ENCODE measurements at regions not wholly inside any gene's neighbourhood (a gene's known extent, or its start where the extent isn't known, plus 50 kb on each side); places are given as distances from the start of the nearest gene placed in this dataset.
"Not testable (repeated sequence)": the region's sequence is repeated elsewhere in the genome, so short reads cannot be mapped to it uniquely, and the experiment has no call there.

- DNase-seq: no peak
- no peak overlapping the region for H3K4me3 ChIP-seq (ENCODE audit: insufficient read depth, low read depth, low read length)
- H3K36me3 ChIP-seq (replicated peaks; ENCODE audit: control insufficient read depth, insufficient read depth, low read length): no peaks in the 10 kb centered on the region
- no peaks in the 10 kb centered on the region for H3K27me3 ChIP-seq (ENCODE audit: control insufficient read depth, insufficient read depth, low read length)
These were observed 481.6 kb downstream of the IRS1 start for GRCh38 chr2:226317970-226318369.

DNA sequence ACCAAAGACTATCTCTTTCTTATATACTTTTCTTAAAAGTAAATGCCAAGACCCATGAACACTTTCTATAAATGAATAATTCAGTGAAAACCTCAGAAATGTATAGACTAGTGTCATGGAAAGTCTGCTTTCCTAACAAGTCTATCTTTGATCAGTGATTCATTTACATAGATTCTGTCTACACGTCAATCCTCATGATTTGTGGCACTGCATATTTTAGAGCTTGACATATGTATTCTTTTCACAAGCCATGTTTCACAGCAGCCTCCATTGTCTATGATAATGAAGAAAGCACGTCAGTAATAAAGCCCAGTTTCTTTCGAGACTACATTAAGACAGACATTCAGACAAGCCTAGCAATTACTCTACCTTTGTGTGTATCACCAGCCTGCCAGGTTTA lies 486.6 kb downstream of the IRS1 start:
- no peak for DNase-seq
- no peaks in the 10 kb centered on the region for H3K36me3 ChIP-seq (replicated peaks; ENCODE audit: control insufficient read depth, insufficient read depth, low read length)
- H3K4me3 ChIP-seq (ENCODE audit: insufficient read depth, low read depth, low read length): no peak overlapping the region
- no peaks in the 10 kb centered on the region for H3K27me3 ChIP-seq (ENCODE audit: control insufficient read depth, insufficient read depth, low read length)

- Histone ChIP-seq H3K4me3 (ENCODE audit: insufficient read depth, low read depth, low read length) (no peak overlapping the region), H3K27me3 (ENCODE audit: control insufficient read depth, insufficient read depth, low read length) (no peaks in the 10 kb centered on the region), H3K36me3 (replicated peaks; ENCODE audit: control insufficient read depth, insufficient read depth, low read length) (no peaks in the 10 kb centered on the region)
- DNase-seq: no peak
These were observed 487.5 kb downstream of the IRS1 start for GRCh38 chr2:226312155-226312554.

DNA sequence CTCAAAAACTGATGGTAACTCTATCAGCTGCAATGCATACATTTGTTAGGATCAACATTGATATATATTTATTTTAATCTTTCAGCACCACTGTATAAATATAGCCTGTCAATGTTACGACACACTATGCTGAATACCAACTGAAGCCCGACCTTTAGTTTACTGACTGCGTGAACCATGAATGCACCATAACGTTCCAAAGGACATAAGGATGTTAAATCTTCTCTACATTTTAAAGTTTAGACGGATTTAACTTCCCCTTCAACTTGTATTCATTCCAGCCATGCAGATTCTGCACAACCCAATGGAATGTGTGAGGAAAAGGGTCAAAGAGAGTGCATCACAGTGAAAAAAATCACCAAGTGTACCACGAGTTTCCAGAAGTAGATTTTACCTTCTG lies 489.5 kb downstream of the IRS1 start:
- DNase-seq: no peak
- no peaks in the 10 kb centered on the region for H3K36me3 ChIP-seq (replicated peaks; ENCODE audit: control insufficient read depth, insufficient read depth, low read length)
- H3K4me3 ChIP-seq (ENCODE audit: insufficient read depth, low read depth, low read length): no peak overlapping the region
- H3K27me3 ChIP-seq (ENCODE audit: control insufficient read depth, insufficient read depth, low read length): no peaks in the 10 kb centered on the region

DNA sequence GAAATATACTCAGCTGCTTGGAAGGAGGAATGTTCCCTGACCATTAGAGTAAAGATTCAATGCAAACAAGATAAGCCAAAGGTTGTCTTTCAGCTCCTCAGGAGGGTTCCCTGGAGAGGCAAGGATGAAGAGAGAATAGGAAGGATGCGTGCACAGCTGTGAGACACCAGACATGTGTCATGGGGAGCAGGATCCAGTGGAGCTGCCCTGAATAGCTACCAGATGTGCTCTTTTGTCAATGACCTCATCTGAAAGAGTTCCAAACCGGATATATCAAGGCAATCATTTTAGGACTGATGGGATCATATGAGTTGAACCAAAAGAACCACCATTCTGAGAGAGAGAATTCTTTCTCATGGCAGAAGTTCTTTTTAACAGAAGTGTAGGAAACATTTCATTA lies 490.6 kb downstream of the IRS1 start:
- H3K4me3 ChIP-seq (ENCODE audit: insufficient read depth, low read depth, low read length): no peak overlapping the region
- H3K27me3 ChIP-seq (ENCODE audit: control insufficient read depth, insufficient read depth, low read length): no peaks in the 10 kb centered on the region
- no peak for DNase-seq
- no peaks in the 10 kb centered on the region for H3K36me3 ChIP-seq (replicated peaks; ENCODE audit: control insufficient read depth, insufficient read depth, low read length)

DNA sequence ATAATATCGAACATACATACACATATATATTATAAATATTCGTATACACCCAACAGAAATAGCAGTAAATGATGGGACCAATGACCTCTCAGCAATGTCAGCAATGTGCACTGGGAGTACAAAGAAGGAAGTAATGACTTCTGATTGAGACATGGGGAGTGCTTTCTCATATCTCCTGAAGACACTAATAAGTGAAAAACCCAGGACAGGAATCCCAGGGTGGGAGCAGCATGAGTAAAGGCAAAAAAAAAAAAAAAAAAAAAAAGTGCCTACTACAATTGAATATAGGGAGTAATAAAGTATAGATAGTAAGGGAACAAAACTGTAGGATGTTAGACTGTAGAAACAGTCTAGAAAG lies 491.3 kb downstream of the IRS1 start:
- DNase-seq: no peak
- H3K27me3 ChIP-seq (ENCODE audit: control insufficient read depth, insufficient read depth, low read length): no peaks in the 10 kb centered on the region
- no peak overlapping the region for H3K4me3 ChIP-seq (ENCODE audit: insufficient read depth, low read depth, low read length)
- H3K36me3 ChIP-seq (replicated peaks; ENCODE audit: control insufficient read depth, insufficient read depth, low read length): no peaks in the 10 kb centered on the region

DNA sequence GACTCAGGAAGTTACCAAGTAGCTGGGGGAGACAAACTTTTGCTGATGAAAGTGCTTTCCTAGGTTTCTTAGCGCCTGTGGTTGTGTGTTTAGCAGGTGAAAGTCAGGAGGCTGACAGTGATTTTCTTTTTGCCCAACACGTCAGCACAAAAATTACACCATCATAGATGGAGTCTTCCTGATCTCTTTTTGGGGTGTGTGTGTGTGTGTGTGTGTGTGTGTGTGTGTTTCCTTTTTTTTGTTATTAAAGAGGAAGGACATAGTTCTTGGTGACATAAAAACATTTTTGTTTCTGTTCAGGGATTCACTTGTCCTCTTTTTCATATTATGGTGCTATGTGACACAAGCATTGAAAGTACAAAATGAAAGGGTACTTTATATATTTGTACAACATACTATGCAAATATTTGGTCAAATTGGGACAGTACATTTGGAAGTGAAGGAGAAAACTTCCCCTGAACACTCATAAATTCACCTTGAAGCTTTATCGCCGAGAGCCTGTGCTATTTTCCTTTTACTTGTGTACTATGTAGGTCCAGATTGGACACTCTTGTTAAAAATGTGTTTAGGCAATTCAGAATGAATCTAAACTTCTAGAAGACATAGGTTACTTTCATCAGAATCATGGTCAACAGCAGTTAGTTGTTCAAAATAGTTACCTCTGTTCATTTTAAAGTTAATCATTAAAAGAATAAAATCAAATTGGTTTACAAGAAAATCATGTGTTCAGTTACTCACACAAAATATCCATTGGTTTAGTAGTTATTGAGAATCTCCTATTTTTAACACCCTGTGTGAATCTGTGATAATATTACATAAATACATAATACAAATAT lies 491.9 kb downstream of the IRS1 start:
- no peak for DNase-seq
- H3K4me3 ChIP-seq (ENCODE audit: insufficient read depth, low read depth, low read length): no peak overlapping the region
- H3K36me3 ChIP-seq (replicated peaks; ENCODE audit: control insufficient read depth, insufficient read depth, low read length): no peaks in the 10 kb centered on the region
- H3K27me3 ChIP-seq (ENCODE audit: control insufficient read depth, insufficient read depth, low read length): no peaks in the 10 kb centered on the region

GRCh38 chr2:226306969-226307368 lies 492.7 kb downstream of the IRS1 start:
- Histone ChIP-seq H3K4me3 (ENCODE audit: insufficient read depth, low read depth, low read length) (no peak overlapping the region), H3K27me3 (ENCODE audit: control insufficient read depth, insufficient read depth, low read length) (no peaks in the 10 kb centered on the region), H3K36me3 (replicated peaks; ENCODE audit: control insufficient read depth, insufficient read depth, low read length) (no peaks in the 10 kb centered on the region)
- DNase-seq: no peak

DNA sequence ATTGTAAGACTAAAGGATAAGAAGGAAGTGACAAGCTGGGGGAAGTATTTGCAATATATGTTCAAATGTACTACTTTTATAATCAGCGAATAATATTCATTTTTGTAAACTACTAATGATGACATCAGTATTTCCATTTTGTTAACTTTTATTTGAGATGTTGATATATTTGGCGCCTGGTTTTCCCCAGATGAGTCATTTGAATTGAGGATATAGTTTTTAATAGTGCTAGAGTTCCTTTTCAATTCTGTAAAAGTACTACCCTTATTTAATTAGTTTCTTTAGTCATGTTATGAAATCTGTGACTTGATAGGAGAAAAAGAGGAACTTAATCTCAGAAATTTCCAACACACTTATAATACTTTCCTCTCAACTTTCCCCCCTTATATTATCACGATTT lies 495.3 kb downstream of the IRS1 start:
- no peak for DNase-seq
- Histone ChIP-seq H3K36me3 (replicated peaks; ENCODE audit: control insufficient read depth, insufficient read depth, low read length) (no peaks in the 10 kb centered on the region), H3K4me3 (ENCODE audit: insufficient read depth, low read depth, low read length) (no peak overlapping the region), H3K27me3 (ENCODE audit: control insufficient read depth, insufficient read depth, low read length) (no peaks in the 10 kb centered on the region)

DNA sequence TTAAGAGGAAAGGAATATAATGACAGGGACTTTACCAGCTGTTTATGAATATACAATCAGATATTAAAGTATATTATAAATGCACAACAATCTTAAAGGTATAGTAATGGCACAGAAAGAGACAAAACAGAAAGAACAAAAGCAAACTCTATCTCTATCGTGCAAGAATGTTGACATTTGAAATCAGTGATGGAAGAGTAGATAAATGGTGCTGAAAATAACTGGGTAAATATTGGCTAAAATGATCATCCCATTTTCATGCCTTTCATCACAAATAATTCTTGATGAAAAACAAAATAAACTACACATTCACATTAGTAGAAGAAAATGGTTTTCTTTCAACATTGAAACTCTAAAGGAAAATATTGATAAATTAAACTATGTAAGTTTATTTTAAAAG lies 495.9 kb downstream of the IRS1 start:
- DNase-seq: no peak
- H3K27me3 ChIP-seq (ENCODE audit: control insufficient read depth, insufficient read depth, low read length): no peaks in the 10 kb centered on the region
- no peak overlapping the region for H3K4me3 ChIP-seq (ENCODE audit: insufficient read depth, low read depth, low read length)
- no peaks in the 10 kb centered on the region for H3K36me3 ChIP-seq (replicated peaks; ENCODE audit: control insufficient read depth, insufficient read depth, low read length)

DNA sequence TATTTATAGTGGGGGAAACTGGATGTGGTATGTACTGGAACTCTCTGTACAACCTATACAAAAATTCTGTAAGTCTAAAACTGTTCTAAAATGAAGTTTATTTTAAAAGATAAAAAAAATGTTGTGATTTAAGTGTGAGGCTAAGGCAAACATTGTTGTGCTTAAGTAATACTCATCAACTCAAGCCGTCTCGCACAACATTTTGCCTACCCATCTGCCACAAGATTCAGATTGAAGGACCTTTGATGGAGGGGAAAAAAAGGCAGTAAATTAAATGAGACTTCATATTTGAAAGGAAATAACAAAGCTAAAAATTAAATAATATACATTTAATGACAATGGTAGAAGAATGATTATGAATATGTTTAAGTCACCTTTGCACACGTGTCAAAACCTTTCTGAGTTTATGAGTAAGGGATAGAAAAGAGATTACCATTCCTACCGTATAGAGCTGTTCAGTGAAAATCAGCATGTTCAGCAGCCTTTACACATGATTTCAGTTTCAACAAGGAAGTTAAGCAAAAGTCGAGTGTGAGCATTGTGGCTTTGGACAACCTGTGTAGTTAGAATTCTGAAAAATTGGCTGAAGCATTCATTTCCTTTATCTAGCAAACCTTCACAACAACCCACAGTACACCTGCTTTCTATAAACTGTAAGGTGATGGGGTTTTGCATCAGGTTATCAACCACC lies 499.3 kb downstream of the IRS1 start:
- no peak for DNase-seq
- no peak overlapping the region for H3K4me3 ChIP-seq (ENCODE audit: insufficient read depth, low read depth, low read length)
- H3K36me3 ChIP-seq (replicated peaks; ENCODE audit: control insufficient read depth, insufficient read depth, low read length): no peaks in the 10 kb centered on the region

DNA sequence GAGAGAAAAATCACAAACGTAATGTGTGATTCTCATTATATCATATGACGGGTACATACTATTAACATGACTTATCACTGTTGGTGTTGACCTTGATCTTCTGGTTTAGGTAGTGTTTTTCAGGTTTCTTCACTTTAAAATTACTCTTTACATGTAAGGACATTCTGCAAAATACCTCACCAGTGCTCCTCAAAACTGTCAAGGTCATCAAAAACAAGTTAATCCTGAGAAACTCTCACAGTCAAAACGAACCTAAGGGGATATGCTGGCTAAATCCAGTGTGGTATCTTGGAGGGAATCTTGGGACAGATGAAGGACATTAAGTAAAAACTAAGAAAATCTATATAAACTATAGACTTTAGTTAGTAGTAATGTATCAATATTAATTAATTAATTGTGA lies 499.8 kb downstream of the IRS1 start:
- no peak overlapping the region for H3K4me3 ChIP-seq (ENCODE audit: insufficient read depth, low read depth, low read length)
- H3K36me3 ChIP-seq (replicated peaks; ENCODE audit: control insufficient read depth, insufficient read depth, low read length): no peaks in the 10 kb centered on the region
- no peak for DNase-seq
- H3K27me3 ChIP-seq (ENCODE audit: control insufficient read depth, insufficient read depth, low read length): no peaks in the 10 kb centered on the region

More for the DNA sequence above, 499.3 kb downstream of the IRS1 start:
- H3K27me3 ChIP-seq (ENCODE audit: control insufficient read depth, insufficient read depth, low read length): no peaks in the 10 kb centered on the region

GRCh38 chr2:226295681-226296080 lies 503.9 kb downstream of the IRS1 start:
- Histone ChIP-seq H3K36me3 (replicated peaks; ENCODE audit: control insufficient read depth, insufficient read depth, low read length) (no peaks in the 10 kb centered on the region), H3K4me3 (ENCODE audit: insufficient read depth, low read depth, low read length) (no peak overlapping the region), H3K27me3 (ENCODE audit: control insufficient read depth, insufficient read depth, low read length) (no peaks in the 10 kb centered on the region)
- no peak for DNase-seq

DNA sequence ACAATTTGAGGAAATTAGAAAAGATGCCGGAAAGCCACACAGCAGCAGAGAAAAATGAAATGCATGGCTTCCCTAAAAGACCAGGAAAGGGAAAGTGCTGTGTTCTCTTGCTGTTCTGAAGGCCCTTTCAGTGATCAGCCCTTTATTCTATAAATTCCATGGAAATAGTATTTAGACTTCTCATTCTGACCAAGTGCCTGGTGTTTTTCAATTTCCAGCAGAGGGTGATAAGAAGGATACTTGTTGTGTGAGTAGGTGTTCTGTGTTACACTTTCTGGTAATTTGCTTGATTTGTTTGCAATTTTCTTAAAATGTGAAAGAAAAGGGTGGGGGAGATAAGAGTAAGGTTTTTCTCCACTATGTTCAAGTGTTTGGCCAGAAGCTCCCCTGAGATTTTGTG lies 504.5 kb downstream of the IRS1 start:
- Histone ChIP-seq H3K27me3 (ENCODE audit: control insufficient read depth, insufficient read depth, low read length) (no peaks in the 10 kb centered on the region), H3K4me3 (ENCODE audit: insufficient read depth, low read depth, low read length) (no peak overlapping the region), H3K36me3 (replicated peaks; ENCODE audit: control insufficient read depth, insufficient read depth, low read length) (no peaks in the 10 kb centered on the region)
- DNase-seq: no peak

DNA sequence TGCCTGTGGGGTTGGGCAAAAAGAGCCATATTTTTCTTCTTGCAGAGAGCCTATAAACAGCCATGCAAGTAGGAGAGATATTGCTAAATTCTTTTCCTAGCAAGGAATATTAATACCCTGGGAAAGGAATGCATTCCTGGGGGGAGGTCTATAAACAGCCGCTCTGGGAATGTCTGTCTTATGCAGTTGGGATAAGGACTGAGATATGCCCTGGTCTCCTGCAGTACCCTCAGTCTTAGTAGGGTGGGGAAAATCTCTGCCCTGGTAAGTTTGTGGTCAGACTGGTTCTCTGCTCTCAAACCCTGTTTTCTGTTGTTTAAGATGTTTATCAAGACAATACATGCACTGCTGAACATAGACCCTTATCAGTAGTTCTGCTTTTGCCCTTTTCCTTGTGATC lies 508.3 kb downstream of the IRS1 start:
- not testable (repeated sequence) for DNase-seq; H3K4me3 ChIP-seq (ENCODE audit: insufficient read depth, low read depth, low read length); H3K27me3 ChIP-seq (ENCODE audit: control insufficient read depth, insufficient read depth, low read length); H3K36me3 ChIP-seq (replicated peaks; ENCODE audit: control insufficient read depth, insufficient read depth, low read length)
